ENCODE measurements at regions not wholly inside any gene's neighbourhood (a gene's known extent, or its start where the extent isn't known, plus 50 kb on each side); places are given as distances from the start of the nearest gene placed in this dataset.
A peak's percentile ranks its signal among the peaks of the same experiment; 100 is the strongest.
"Not testable (repeated sequence)": the region's sequence is repeated elsewhere in the genome, so short reads cannot be mapped to it uniquely, and the experiment has no call there.

DNA sequence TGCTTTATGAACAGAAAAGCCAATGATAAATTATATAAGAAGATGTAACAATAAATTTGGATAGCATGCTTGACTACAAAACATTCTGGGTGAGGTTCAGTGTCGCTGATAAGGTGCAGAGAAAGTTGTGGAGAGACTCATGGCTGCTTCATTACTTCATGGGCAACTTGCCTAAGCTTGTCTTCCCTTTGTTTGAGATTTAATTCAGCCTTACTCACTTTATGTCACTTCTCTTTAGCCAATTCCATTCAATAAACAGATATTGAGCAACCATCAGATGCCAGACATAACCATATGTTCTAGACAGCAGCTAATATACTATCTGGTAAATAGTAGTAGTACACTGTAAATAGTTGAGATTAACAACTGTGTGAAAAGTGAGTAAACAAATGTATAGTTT lies 401.5 kb upstream of the FRG2C start:
- intact Hi-C loops (cut with DNase I): no loop called here
- Histone ChIP-seq H3K36me3 (no peaks in the 10 kb centered on the region), H3K27me3 (no peaks in the 10 kb centered on the region), H3K27ac (no peak overlapping the region), H3K4me3 (no peak overlapping the region), H3K4me1 (no peaks in the 10 kb centered on the region), H3K9me3 (no peaks in the 10 kb centered on the region)
- 53% methylated on average over 1 of the region's 1 CpG for WGBS (ENCODE audit: insufficient coverage, low coverage, low lambda C conversion rate, missing lambda C conversion rate)
- no peak for ATAC-seq
- no peak for TF ChIP-seq POLR2A (IDR thresholded peaks at IDR 0.05)
- TF ChIP-seq, protein P1, sequence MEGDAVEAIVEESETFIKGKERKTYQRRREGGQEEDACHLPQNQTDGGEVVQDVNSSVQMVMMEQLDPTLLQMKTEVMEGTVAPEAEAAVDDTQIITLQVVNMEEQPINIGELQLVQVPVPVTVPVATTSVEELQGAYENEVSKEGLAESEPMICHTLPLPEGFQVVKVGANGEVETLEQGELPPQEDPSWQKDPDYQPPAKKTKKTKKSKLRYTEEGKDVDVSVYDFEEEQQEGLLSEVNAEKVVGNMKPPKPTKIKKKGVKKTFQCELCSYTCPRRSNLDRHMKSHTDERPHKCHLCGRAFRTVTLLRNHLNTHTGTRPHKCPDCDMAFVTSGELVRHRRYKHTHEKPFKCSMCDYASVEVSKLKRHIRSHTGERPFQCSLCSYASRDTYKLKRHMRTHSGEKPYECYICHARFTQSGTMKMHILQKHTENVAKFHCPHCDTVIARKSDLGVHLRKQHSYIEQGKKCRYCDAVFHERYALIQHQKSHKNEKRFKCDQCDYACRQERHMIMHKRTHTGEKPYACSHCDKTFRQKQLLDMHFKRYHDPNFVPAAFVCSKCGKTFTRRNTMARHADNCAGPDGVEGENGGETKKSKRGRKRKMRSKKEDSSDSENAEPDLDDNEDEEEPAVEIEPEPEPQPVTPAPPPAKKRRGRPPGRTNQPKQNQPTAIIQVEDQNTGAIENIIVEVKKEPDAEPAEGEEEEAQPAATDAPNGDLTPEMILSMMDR (IDR thresholded peaks at IDR 0.05): no peak
- no peak for DNase-seq

DNA sequence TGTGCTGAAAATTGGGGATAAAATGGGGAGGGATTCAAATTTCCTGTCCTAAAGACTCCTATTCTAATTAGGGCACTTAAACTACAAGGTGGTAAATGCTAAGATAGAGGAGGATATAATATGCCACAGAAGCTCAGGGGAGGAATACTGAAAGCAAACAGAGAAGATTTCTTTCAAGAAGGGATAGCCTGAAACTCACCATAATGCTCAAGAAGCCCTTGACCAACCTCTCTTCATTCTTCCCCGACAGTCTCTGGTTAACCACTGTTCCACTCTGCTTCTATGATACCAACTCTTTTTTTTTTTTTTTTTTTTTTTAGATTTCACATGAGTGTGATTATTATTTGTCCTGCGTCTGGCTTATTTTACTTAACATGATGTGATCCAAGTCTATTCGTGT lies 398.2 kb upstream of the FRG2C start:
- WGBS (ENCODE audit: insufficient coverage, low coverage, low lambda C conversion rate, missing lambda C conversion rate): 45% methylated on average over 3 of the region's 3 CpGs
- TF ChIP-seq POLR2A (IDR thresholded peaks at IDR 0.05): no peak
- TF ChIP-seq, protein P1 (IDR thresholded peaks at IDR 0.05): no peak

DNA sequence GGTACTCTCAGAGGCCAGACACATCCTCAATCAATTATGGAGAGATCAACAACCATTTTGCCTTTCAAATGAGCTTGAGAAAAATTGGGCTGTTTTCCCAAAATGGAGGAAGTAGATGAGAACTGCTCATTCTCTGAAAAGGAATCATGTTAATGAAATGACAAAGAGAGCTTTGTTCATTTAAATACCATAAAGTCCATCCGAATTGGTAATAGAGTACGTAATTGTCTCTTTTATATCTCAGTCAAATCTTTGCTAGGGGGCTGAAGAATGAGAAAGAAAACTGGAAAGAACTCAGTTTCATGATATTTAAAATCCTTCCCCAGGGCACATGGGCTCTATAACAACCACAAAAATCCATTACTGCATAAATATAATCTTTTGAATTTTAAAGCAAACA lies 395.6 kb upstream of the FRG2C start:
- WGBS (ENCODE audit: insufficient coverage, low coverage, low lambda C conversion rate, missing lambda C conversion rate): 61% methylated on average over 2 of the region's 2 CpGs
- DNase-seq; H3K4me1 ChIP-seq; intact Hi-C loops (cut with DNase I); H3K4me3 ChIP-seq; H3K27ac ChIP-seq; H3K36me3 ChIP-seq; ATAC-seq; H3K27me3 ChIP-seq; H3K9me3 ChIP-seq: not testable (repeated sequence)

More for the DNA sequence above, 398.2 kb upstream of the FRG2C start:
- DNase-seq: no peak
- Histone ChIP-seq H3K4me1 (no peaks in the 10 kb centered on the region), H3K9me3 (no peaks in the 10 kb centered on the region), H3K27ac (no peak overlapping the region), H3K27me3 (no peaks in the 10 kb centered on the region), H3K36me3 (no peaks in the 10 kb centered on the region), H3K4me3 (no peak overlapping the region)
- ATAC-seq: no peak
- intact Hi-C loops (cut with DNase I): no loop called here

DNA sequence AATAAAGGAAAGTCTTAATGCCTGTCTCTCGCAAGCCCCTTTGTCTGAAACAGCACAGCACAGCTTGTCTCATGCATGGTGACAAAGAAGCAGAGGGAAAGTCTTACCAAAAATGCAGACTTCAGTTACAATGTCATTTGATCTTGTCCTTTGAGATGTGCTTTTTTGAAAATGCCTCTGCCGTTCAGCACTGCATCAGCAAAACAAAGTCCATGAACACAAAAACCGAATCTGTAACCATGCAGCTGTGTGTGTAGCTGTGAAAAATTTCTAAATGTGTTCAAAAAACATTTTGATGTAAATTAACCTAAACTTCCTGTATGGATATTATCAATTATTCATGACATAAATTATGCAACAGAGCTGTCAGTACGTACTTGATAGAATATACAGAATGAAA lies 391.9 kb upstream of the FRG2C start:
- intact Hi-C loops (cut with DNase I); H3K27ac ChIP-seq; H3K4me3 ChIP-seq; H3K9me3 ChIP-seq; H3K36me3 ChIP-seq; H3K4me1 ChIP-seq; ATAC-seq; DNase-seq; H3K27me3 ChIP-seq: not testable (repeated sequence)
- WGBS (ENCODE audit: insufficient coverage, low coverage, low lambda C conversion rate, missing lambda C conversion rate): 28% methylated on average over 4 of the region's 4 CpGs

DNA sequence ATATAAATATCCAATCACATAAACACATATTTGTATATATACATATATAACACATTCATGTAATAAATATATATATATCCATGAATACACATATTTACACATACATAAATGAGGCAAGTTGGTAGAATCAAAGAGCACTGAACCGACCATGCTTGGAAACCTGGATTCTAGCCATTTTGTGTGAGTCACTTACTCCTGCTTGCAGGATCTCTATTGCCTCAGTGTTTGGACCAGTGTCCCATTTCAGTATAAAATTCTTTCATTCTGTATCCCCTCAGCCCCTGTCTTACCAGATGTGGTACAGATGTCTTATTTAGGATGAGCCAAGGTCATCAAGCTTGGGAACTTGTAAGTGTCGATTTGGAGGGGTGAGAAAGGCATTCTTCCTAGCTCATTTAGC lies 391.4 kb upstream of the FRG2C start:
- no peak for TF ChIP-seq POLR2A (IDR thresholded peaks at IDR 0.05)
- TF ChIP-seq, protein P1 (IDR thresholded peaks at IDR 0.05): no peak
- WGBS (ENCODE audit: insufficient coverage, low coverage, low lambda C conversion rate, missing lambda C conversion rate): 43% methylated on average over 2 of the region's 2 CpGs
- intact Hi-C loops (cut with DNase I): no loop called here

DNA sequence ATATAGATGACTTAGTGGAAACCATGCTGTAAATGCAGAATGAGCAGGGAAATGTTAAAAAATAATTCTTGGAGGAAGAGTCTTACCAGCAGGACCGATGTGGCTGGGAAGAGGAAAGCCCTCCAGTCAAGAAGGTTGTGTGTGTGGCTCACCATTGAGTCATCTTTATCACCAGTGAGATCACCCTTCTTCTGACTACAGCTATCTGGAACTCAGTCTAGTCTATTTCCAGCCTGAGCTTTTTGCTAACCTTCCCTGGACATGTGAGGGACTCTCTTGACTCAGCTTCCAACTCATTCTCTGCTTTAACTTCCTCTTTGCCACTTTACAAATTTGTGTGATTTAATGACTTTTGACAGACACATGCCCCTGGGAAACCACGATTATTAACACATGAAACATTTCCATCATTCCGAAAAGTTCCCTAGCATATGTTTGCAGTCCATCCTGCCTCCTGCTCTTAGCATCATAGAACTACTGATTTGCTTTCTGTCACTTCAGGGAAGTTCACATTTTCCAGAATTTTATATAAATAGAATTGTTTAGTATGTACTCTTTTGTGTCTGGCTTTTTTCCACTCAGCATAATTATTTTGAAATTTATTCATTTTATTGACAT lies 378.5 kb upstream of the FRG2C start:
- H3K27me3 ChIP-seq; intact Hi-C loops (cut with DNase I); H3K4me1 ChIP-seq; H3K9me3 ChIP-seq; H3K36me3 ChIP-seq; H3K4me3 ChIP-seq; H3K27ac ChIP-seq; DNase-seq: not testable (repeated sequence)
- 31% methylated on average over 3 of the region's 3 CpGs for WGBS (ENCODE audit: insufficient coverage, low coverage, low lambda C conversion rate, missing lambda C conversion rate)
- peak in 1 of 4 donors; percentile 24 for ATAC-seq

More for the DNA sequence above, 391.4 kb upstream of the FRG2C start:
- DNase-seq (no peak), ATAC-seq (peak in 1 of 4 donors; percentile 48)
- no peaks in the 10 kb centered on the region for H3K9me3 ChIP-seq
- H3K36me3 ChIP-seq: no peaks in the 10 kb centered on the region
- H3K4me3 ChIP-seq: no peak overlapping the region
- no peak overlapping the region for H3K27ac ChIP-seq
- no peaks in the 10 kb centered on the region for H3K27me3 ChIP-seq
- H3K4me1 ChIP-seq: no peaks in the 10 kb centered on the region

DNA sequence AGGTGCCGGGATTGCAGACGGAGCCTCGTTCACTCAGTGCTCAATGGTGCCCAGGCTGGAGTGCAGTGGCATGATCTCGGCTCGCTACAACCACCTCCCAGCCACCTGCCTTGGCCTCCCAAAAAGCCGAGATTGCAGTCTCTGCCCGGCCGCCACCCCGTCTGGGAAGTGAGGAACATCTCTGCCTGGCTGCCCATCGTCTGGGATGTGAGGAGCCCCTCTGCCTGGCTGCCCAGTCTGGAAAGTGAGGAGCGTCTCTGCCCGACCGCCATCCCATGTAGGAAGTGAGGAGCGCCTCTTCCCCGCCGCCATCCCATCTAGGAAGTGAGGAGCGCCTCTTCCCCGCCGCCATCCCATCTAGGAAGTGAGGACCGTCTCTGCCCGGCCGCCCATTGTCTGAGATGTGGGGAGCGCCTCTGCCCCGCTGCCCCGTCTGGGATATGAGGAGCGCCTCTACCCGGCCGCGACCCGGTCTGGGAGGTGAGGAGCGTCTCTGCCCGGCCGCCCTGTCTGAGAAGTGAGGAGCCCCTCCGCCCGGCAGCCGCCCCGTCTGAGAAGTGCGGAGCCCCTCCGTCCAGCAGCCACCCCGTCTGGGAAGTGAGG lies 375.1 kb upstream of the FRG2C start:
- not testable (repeated sequence) for DNase-seq

More for the DNA sequence above, 375.1 kb upstream of the FRG2C start:
- H3K9me3 ChIP-seq; ATAC-seq; H3K27me3 ChIP-seq; H3K27ac ChIP-seq; H3K4me1 ChIP-seq; H3K4me3 ChIP-seq; intact Hi-C loops (cut with DNase I); H3K36me3 ChIP-seq: not testable (repeated sequence)
- WGBS (ENCODE audit: insufficient coverage, low coverage, low lambda C conversion rate, missing lambda C conversion rate): 92% methylated on average over 10 of the region's 40 CpGs

Measured in right lobe of liver (tissue), 6 donors.